ENCODE measurements at regions not wholly inside any gene's neighbourhood (a gene's known extent, or its start where the extent isn't known, plus 50 kb on each side); places are given as distances from the start of the nearest gene placed in this dataset.
A peak's percentile ranks its signal among the peaks of the same experiment; 100 is the strongest.

DNA sequence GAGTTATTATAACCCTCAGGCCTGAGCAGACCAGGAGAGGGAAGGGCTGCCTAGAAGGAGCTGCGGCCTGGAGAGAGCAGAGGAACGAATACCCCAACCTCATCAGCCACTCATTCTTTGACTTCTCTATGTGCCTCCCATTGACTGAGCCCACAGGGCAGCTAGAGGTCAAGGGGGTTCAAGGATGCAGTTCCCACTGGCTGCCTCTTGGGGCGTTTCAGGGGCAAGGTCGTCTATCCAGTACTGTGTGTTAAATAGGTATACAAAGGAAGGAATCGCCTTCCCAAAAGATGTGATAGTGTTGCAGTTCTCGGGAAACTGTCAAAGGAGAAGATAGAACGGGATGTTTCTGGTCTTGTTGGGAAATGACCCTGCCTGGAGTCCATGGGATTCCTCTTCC lies 250.6 kb downstream of the PRDM2 start:
- TF ChIP-seq EZH2phosphoT487 (IDR thresholded peaks at IDR 0.05; ENCODE audit: borderline replicate concordance, low read length): no peak
- TF ChIP-seq, protein P1, sequence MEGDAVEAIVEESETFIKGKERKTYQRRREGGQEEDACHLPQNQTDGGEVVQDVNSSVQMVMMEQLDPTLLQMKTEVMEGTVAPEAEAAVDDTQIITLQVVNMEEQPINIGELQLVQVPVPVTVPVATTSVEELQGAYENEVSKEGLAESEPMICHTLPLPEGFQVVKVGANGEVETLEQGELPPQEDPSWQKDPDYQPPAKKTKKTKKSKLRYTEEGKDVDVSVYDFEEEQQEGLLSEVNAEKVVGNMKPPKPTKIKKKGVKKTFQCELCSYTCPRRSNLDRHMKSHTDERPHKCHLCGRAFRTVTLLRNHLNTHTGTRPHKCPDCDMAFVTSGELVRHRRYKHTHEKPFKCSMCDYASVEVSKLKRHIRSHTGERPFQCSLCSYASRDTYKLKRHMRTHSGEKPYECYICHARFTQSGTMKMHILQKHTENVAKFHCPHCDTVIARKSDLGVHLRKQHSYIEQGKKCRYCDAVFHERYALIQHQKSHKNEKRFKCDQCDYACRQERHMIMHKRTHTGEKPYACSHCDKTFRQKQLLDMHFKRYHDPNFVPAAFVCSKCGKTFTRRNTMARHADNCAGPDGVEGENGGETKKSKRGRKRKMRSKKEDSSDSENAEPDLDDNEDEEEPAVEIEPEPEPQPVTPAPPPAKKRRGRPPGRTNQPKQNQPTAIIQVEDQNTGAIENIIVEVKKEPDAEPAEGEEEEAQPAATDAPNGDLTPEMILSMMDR (IDR thresholded peaks at IDR 0.05; ENCODE audit: low read depth, low read length, poor library complexity, severe bottlenecking): peak; percentile 52
- no peak overlapping the region for H3K4me2 ChIP-seq (ENCODE audit: low read length)
- no peaks in the 10 kb centered on the region for H3K9me3 ChIP-seq (ENCODE audit: control insufficient read depth, insufficient read depth, low read length)
- H3K27ac ChIP-seq (ENCODE audit: low read depth, low read length): no peak overlapping the region
- H3K36me3 ChIP-seq (ENCODE audit: control insufficient read depth, low read length): no peaks in the 10 kb centered on the region
- no peak overlapping the region for H3K4me3 ChIP-seq (ENCODE audit: low read length)
- H3K9me2 ChIP-seq (replicated peaks; ENCODE audit: control insufficient read depth, low read length): no peaks in the 10 kb centered on the region
- H3K79me2 ChIP-seq (ENCODE audit: control insufficient read depth, low read length): no peaks in the 10 kb centered on the region
- peaks cover 6% of the 10 kb centered on the region; the same call in 1 of the 2 replicates for H3K27me3 ChIP-seq (ENCODE audit: control insufficient read depth, low read length)
- no peaks in the 10 kb centered on the region for H3F3A ChIP-seq (ENCODE audit: control insufficient read depth, insufficient read depth)
- H3K4me1 ChIP-seq (ENCODE audit: control insufficient read depth, low read length): no peaks in the 10 kb centered on the region
- no peaks in the 10 kb centered on the region for H4K20me1 ChIP-seq (ENCODE audit: control insufficient read depth, insufficient read depth, low read depth, low read length)

DNA sequence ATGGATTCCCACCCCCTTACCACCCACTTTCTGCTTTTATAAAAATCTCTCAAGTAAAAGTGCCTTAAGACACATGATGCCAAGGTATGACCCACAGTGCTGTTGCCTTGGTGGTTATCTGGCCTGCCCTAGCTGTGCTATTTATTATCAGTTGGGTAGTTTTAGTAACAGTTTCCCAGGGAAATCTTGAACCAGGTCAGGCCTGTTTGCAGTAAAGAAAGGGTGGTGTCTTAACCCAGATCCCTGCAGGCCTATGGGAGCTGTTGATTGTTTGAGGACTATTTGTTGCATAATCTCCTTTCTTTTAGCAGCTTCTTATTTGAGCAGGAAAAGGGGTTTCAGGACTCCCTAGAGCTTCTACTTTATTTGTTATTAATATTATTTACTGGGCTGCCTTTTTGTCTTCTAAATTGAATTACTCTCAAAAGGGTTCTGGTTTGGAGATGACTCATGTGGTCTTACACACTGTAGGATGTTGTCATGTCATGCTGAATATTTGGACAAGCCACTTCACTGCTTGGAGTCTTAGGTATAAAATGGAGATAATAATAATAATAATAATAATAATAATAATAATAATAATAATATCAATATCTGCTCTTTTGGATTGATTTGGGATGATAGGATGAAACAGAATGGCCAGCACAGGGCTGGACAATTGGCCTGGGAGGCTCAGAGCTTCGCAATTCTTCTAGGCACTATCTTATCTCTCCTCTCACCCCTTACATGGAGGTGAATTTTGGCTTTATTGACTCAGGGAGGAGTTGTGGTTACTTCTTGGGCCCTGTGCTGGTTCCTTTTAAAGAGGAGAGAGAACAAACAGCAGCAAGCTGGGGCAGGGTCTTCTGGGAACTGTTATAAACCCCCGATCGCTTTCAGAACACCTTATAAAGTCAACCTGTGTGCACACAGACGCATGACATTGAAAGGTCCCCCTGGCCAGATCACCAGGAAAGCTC lies 252.1 kb downstream of the PRDM2 start:
- H3F3A ChIP-seq (ENCODE audit: control insufficient read depth, insufficient read depth): no peaks in the 10 kb centered on the region
- H3K4me1 ChIP-seq (ENCODE audit: control insufficient read depth, low read length): no peaks in the 10 kb centered on the region
- TF ChIP-seq, protein P1 (IDR thresholded peaks at IDR 0.05; ENCODE audit: low read depth, low read length, poor library complexity, severe bottlenecking): no peak
- no peak for TF ChIP-seq EZH2phosphoT487 (IDR thresholded peaks at IDR 0.05; ENCODE audit: borderline replicate concordance, low read length)
- no peaks in the 10 kb centered on the region for H3K9me3 ChIP-seq (ENCODE audit: control insufficient read depth, insufficient read depth, low read length)
- no peaks in the 10 kb centered on the region for H3K79me2 ChIP-seq (ENCODE audit: control insufficient read depth, low read length)
- H3K27ac ChIP-seq (ENCODE audit: low read depth, low read length): no peak overlapping the region
- H3K9me2 ChIP-seq (replicated peaks; ENCODE audit: control insufficient read depth, low read length): no peaks in the 10 kb centered on the region
- no peak overlapping the region for H3K4me2 ChIP-seq (ENCODE audit: low read length)
- no peaks in the 10 kb centered on the region for H4K20me1 ChIP-seq (ENCODE audit: control insufficient read depth, insufficient read depth, low read depth, low read length)
- no peak overlapping the region for H3K4me3 ChIP-seq (ENCODE audit: low read length)
- no peaks in the 10 kb centered on the region for H3K36me3 ChIP-seq (ENCODE audit: control insufficient read depth, low read length)
- peaks cover 6% of the 10 kb centered on the region; the same call in 1 of the 2 replicates for H3K27me3 ChIP-seq (ENCODE audit: control insufficient read depth, low read length)

DNA sequence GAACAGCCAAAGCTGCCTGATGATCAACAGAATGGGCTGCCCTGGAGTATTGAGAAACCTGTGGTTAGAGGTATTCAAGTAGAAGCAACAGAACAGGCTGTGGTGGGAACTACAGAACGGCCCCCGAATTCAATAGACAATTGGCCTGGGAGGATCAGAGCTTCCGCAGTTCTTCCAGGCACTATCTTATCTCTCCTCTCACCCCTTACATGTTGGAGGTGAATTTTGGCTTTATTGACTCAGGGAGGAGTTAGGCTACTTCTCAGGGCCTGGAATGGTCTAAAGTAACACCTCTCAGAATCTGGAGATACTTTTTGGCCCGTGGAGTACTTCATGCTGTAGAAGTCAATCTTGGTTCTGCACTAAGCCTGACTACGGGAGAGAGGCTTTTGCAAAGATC lies 253.0 kb downstream of the PRDM2 start:
- H3K9me3 ChIP-seq (ENCODE audit: control insufficient read depth, insufficient read depth, low read length): no peaks in the 10 kb centered on the region
- no peak overlapping the region for H3K27ac ChIP-seq (ENCODE audit: low read depth, low read length)
- no peaks in the 10 kb centered on the region for H3F3A ChIP-seq (ENCODE audit: control insufficient read depth, insufficient read depth)
- H3K36me3 ChIP-seq (ENCODE audit: control insufficient read depth, low read length): no peaks in the 10 kb centered on the region
- no peaks in the 10 kb centered on the region for H4K20me1 ChIP-seq (ENCODE audit: control insufficient read depth, insufficient read depth, low read depth, low read length)
- H3K4me3 ChIP-seq (ENCODE audit: low read length): no peak overlapping the region
- H3K9me2 ChIP-seq (replicated peaks; ENCODE audit: control insufficient read depth, low read length): no peaks in the 10 kb centered on the region
- H3K4me2 ChIP-seq (ENCODE audit: low read length): no peak overlapping the region
- TF ChIP-seq, protein P1 (IDR thresholded peaks at IDR 0.05; ENCODE audit: low read depth, low read length, poor library complexity, severe bottlenecking): no peak
- no peak for TF ChIP-seq EZH2phosphoT487 (IDR thresholded peaks at IDR 0.05; ENCODE audit: borderline replicate concordance, low read length)
- peaks cover 6% of the 10 kb centered on the region; the same call in 1 of the 2 replicates for H3K27me3 ChIP-seq (ENCODE audit: control insufficient read depth, low read length)
- no peaks in the 10 kb centered on the region for H3K4me1 ChIP-seq (ENCODE audit: control insufficient read depth, low read length)
- H3K79me2 ChIP-seq (ENCODE audit: control insufficient read depth, low read length): no peaks in the 10 kb centered on the region

Data from DOHH2 (cell line).